ENCODE measurements at regions not wholly inside any gene's neighbourhood (a gene's known extent, or its start where the extent isn't known, plus 50 kb on each side); places are given as distances from the start of the nearest gene placed in this dataset.

GRCh38 chr3:162112719-162113118 is 616.1 kb downstream of the OTOL1 start:
- Histone ChIP-seq H3F3A (replicated peaks; ENCODE audit: insufficient read depth) (no peaks in the 10 kb centered on the region), H3K36me3 (replicated peaks in 1 of 2; ENCODE audit: control insufficient read depth in 1 of 2, insufficient read depth in 2 of 2, low read length in 1 of 2) (no peaks in the 10 kb centered on the region), H3K79me2 (ENCODE audit: insufficient read depth) (no peaks in the 10 kb centered on the region), H3K4me2 (no peak overlapping the region), H3K4me3 (ENCODE audit: low read depth in 2 of 2, low read length in 1 of 2) (no peak overlapping the region), H3K4me1 (ENCODE audit: control insufficient read depth in 1 of 2, insufficient read depth in 2 of 2, low read depth in 1 of 2, low read length in 1 of 2) (no peaks in the 10 kb centered on the region; a peak in 1 of 4 replicates), H3K9ac (no peak overlapping the region), H3K27me3 (ENCODE audit: insufficient read depth) (no peaks in the 10 kb centered on the region), H4K20me1 (ENCODE audit: insufficient read depth) (no peaks in the 10 kb centered on the region), H3K9me2 (no peaks in the 10 kb centered on the region), H3K9me3 (no peaks in the 10 kb centered on the region; the same call in 1 of the 2 replicates), H3K27ac (ENCODE audit: low read depth in 2 of 2, low read length in 1 of 2) (no peak overlapping the region), H2AFZ (ENCODE audit: low read depth) (no peak overlapping the region)
- POLR2A ChIA-PET = no interaction called here
- no peak for TF ChIP-seq NRF1 (IDR thresholded peaks at IDR 0.05; ENCODE audit: low read depth, low read length)
- TF ChIP-seq EP300 (IDR thresholded peaks at IDR 0.05; ENCODE audit: borderline replicate concordance in 1 of 2, low read depth in 1 of 2, low read length in 1 of 2) = no peak
- TF ChIP-seq, protein P1, sequence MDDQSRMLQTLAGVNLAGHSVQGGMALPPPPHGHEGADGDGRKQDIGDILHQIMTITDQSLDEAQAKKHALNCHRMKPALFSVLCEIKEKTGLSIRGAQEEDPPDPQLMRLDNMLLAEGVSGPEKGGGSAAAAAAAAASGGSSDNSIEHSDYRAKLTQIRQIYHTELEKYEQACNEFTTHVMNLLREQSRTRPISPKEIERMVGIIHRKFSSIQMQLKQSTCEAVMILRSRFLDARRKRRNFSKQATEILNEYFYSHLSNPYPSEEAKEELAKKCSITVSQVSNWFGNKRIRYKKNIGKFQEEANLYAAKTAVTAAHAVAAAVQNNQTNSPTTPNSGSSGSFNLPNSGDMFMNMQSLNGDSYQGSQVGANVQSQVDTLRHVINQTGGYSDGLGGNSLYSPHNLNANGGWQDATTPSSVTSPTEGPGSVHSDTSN (IDR thresholded peaks at IDR 0.05) = no peak
- no peak for TF ChIP-seq FOSL2 (IDR thresholded peaks at IDR 0.05; ENCODE audit: borderline replicate concordance, low read depth)
- no peak for TF ChIP-seq REST (IDR thresholded peaks at IDR 0.05; ENCODE audit: low read depth, low read length)
- TF ChIP-seq MEF2A (IDR thresholded peaks at IDR 0.05; ENCODE audit: borderline replicate concordance, low read depth) = no peak
- no peak for TF ChIP-seq MAX (IDR thresholded peaks at IDR 0.05; ENCODE audit: low read depth)
- TF ChIP-seq POLR2AphosphoS5 (IDR thresholded peaks at IDR 0.05; ENCODE audit: low read depth, low read length) = no peak
- no peak for TF ChIP-seq RAD21 (IDR thresholded peaks at IDR 0.05; ENCODE audit: low read length)
- no peak for TF ChIP-seq RFX5 (IDR thresholded peaks at IDR 0.05; ENCODE audit: low read length)
- no peak for TF ChIP-seq GABPA (IDR thresholded peaks at IDR 0.05; ENCODE audit: low read depth)
- no peak for TF ChIP-seq EZH2phosphoT487 (IDR thresholded peaks at IDR 0.05; ENCODE audit: borderline replicate concordance, low read depth)
- TF ChIP-seq FOXJ3 (CRISPR knock-in tag; IDR thresholded peaks at IDR 0.05) = no peak
- no peak for TF ChIP-seq TCF12 (IDR thresholded peaks at IDR 0.05)
- TF ChIP-seq JUND (IDR thresholded peaks at IDR 0.05) = no peak
- TF ChIP-seq TAF1 (IDR thresholded peaks at IDR 0.05; ENCODE audit: borderline replicate concordance, low read depth, low read length) = no peak
- no peak for DNase-seq
- CTCF ChIA-PET = no interaction called here
